ENCODE measurements at regions not wholly inside any gene's neighbourhood (a gene's known extent, or its start where the extent isn't known, plus 50 kb on each side); places are given as distances from the start of the nearest gene placed in this dataset.

- no peak for TF ChIP-seq CTBP1 (IDR thresholded peaks at IDR 0.05; ENCODE audit: borderline replicate concordance)
- no peak for TF ChIP-seq SP1 (IDR thresholded peaks at IDR 0.05)
- TF ChIP-seq NFRKB (IDR thresholded peaks at IDR 0.05) = no peak
- no peak for TF ChIP-seq SUZ12 (IDR thresholded peaks at IDR 0.05)
These were observed 292.7 kb upstream of the POU3F3 start for GRCh38 chr2:104561251-104561650.
